Endodermal cell (in vitro differentiated cells): ENCODE measurements at regions not wholly inside any gene's neighbourhood (a gene's known extent, or its start where the extent isn't known, plus 50 kb on each side); places are given as distances from the start of the nearest gene placed in this dataset.
A peak's percentile ranks its signal among the peaks of the same experiment; 100 is the strongest.

Source experiments
- DNase-seq: peaks from one replicate; pipeline ENCODE4 v3.0.0-alpha.2; 2017
- H3K27ac ChIP-seq: 2 replicates; pipeline ENCODE4 v1.5.1; 2013; ENCODE audit warnings: mild to moderate bottlenecking, low read depth, low read length, moderate library complexity
- H3K27me3 ChIP-seq: 2 replicates; pipeline ENCODE4 v1.6.1; 2013; ENCODE audit warnings: mild to moderate bottlenecking, low read length, moderate library complexity; ENCODE audit not compliant: insufficient read depth, control insufficient read depth, poor library complexity, severe bottlenecking
- H3K36me3 ChIP-seq: 2 replicates; pipeline ENCODE4 v1.7.0; 2013; ENCODE audit warnings: mild to moderate bottlenecking, low read length, moderate library complexity; ENCODE audit not compliant: control insufficient read depth, insufficient read depth
- H3K4me1 ChIP-seq: one replicate; pipeline ENCODE4 v1.7.0; 2013; ENCODE audit warnings: low read length; ENCODE audit not compliant: control insufficient read depth, insufficient read depth
- H3K4me3 ChIP-seq: 2 replicates; pipeline ENCODE4 v1.5.1; 2013; ENCODE audit warnings: mild to moderate bottlenecking, low read length, moderate library complexity
- H3K9ac ChIP-seq: 2 replicates; pipeline ENCODE4 v1.6.1; 2013; ENCODE audit warnings: mild to moderate bottlenecking, low read length, moderate library complexity; ENCODE audit not compliant: poor library complexity, severe bottlenecking; ENCODE audit errors: extremely low read depth
- H3K9me3 ChIP-seq: 2 replicates; pipeline ENCODE4 v1.6.1; 2013; ENCODE audit warnings: mild to moderate bottlenecking, low read length, moderate library complexity; ENCODE audit not compliant: control insufficient read depth
- H3K27ac Mint-ChIP-seq: 2 replicates; pipeline ENCODE4 v1.8.0; 2020; ENCODE audit warnings: mixed read lengths
- H3K27me3 Mint-ChIP-seq: 2 replicates; pipeline ENCODE4 v1.8.0; 2021; ENCODE audit warnings: mild to moderate bottlenecking, mixed read lengths; ENCODE audit not compliant: insufficient read depth
- H3K36me3 Mint-ChIP-seq: 2 replicates; pipeline ENCODE4 v1.8.0; 2020; ENCODE audit warnings: low read depth, mixed read lengths
- H3K4me1 Mint-ChIP-seq: 2 replicates; pipeline ENCODE4 v1.8.0; 2020; ENCODE audit warnings: mixed read lengths
- H3K4me3 Mint-ChIP-seq: 2 replicates; pipeline ENCODE4 v1.8.0; 2020; ENCODE audit warnings: mild to moderate bottlenecking, moderate library complexity, mixed read lengths
- H3K9me3 Mint-ChIP-seq: 2 replicates; pipeline ENCODE4 v1.8.0; 2020; ENCODE audit warnings: mild to moderate bottlenecking, mixed read lengths
- WGBS, 2 experiments: methylation state at CpG; one replicate each; pipeline versions ENCODE4 v1.1.5 to v1.1.7; 2013; ENCODE audit warnings: missing lambda C conversion rate in 2 of 2, mixed read lengths in 1 of 2; ENCODE audit not compliant: insufficient coverage in 1 of 2, insufficient read length in 1 of 2; 5-methylcytosine and 5-hydroxymethylcytosine counted together
- TF ChIP-seq, protein P1 (sequence below): fragments of 200-600 bp; sonication (generic); conservative IDR thresholded peaks from 2 replicates; pipeline ENCODE4 v1.5.0; 2021; ENCODE audit warnings: antibody characterized with exemption, mild to moderate bottlenecking

DNA sequence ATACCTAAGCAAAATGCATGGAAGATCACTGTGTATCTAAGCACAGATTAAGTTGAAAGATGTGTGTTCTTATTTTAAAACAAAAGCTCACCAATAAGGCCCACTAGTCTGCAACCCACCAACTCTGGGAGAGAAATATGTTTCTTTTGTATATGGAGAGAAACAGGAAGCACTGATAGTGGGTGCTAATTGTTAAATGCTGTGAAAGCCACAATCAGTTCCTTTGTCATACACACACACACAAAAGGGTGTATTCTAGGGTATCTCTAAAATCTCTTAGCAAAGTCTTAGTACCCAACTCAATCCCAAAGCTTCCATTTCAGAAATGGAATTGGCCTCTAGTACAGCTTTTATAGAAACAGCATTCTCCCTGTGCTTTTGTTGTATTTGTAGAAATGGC, 272.7 kb upstream of the FLRT2 start:
- H3K9ac ChIP-seq: no peak overlapping the region
- peaks cover 15% of the 10 kb centered on the region for H3K4me1 Mint-ChIP-seq
- H3K4me3 Mint-ChIP-seq: no peak overlapping the region
- H3K4me1 ChIP-seq: peaks cover 6% of the 10 kb centered on the region
- DNase-seq: no peak
- no peaks in the 10 kb centered on the region for H3K36me3 Mint-ChIP-seq
- no peak overlapping the region for H3K27ac ChIP-seq
- TF ChIP-seq, protein P1, sequence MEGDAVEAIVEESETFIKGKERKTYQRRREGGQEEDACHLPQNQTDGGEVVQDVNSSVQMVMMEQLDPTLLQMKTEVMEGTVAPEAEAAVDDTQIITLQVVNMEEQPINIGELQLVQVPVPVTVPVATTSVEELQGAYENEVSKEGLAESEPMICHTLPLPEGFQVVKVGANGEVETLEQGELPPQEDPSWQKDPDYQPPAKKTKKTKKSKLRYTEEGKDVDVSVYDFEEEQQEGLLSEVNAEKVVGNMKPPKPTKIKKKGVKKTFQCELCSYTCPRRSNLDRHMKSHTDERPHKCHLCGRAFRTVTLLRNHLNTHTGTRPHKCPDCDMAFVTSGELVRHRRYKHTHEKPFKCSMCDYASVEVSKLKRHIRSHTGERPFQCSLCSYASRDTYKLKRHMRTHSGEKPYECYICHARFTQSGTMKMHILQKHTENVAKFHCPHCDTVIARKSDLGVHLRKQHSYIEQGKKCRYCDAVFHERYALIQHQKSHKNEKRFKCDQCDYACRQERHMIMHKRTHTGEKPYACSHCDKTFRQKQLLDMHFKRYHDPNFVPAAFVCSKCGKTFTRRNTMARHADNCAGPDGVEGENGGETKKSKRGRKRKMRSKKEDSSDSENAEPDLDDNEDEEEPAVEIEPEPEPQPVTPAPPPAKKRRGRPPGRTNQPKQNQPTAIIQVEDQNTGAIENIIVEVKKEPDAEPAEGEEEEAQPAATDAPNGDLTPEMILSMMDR: no peak
- no peaks in the 10 kb centered on the region for H3K27me3 Mint-ChIP-seq
- H3K9me3 Mint-ChIP-seq: no peaks in the 10 kb centered on the region
- H3K4me3 ChIP-seq: no peak overlapping the region
- no peaks in the 10 kb centered on the region for H3K36me3 ChIP-seq
- peak overlapping the region; percentile 44 for H3K27ac Mint-ChIP-seq
- H3K27me3 ChIP-seq: no peaks in the 10 kb centered on the region
- no peaks in the 10 kb centered on the region for H3K9me3 ChIP-seq

DNA sequence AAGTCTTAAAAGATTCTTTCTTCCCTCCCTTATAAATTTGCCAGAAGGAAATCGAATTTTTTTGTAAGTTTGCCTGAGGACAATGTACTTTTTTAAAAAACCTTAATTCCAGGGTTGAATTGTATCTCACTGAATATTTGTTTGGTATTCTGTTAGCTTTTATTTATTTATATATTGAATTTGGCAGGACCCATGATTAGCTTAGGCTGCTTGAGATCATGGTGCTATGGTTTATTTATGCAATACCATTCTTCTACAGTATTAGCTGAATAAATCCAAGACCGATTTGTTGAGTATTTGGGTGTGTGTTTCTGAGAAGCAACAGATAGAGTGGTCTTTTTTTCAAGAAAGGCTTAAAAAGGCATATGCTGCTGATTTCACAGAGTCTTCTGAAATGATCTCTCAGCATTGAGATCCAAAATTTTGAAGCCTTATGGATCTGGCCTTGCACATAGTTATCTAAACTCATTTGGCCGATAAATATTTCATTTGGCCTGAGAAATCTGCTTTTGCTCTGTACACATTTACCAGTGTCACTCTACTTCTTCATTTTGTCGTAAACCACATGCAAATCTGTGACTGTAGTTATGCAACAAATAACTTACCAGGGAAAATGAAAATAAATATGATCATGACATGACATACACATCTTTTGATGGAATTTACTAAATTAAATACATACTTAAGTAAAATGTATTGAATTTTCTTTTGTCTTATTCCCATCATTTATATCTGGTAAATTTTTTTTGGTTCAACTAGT, 265.8 kb upstream of the FLRT2 start:
- no peak overlapping the region for H3K4me3 ChIP-seq
- TF ChIP-seq, protein P1: no peak
- H3K9ac ChIP-seq: no peak overlapping the region
- Mint-ChIP-seq H3K4me3 (no peak overlapping the region), H3K36me3 (no peaks in the 10 kb centered on the region), H3K27me3 (no peaks in the 10 kb centered on the region), H3K27ac (no peak overlapping the region), H3K9me3 (peaks cover 3% of the 10 kb centered on the region), H3K4me1 (no peaks in the 10 kb centered on the region)
- H3K36me3 ChIP-seq: no peaks in the 10 kb centered on the region
- H3K27me3 ChIP-seq: no peaks in the 10 kb centered on the region
- H3K27ac ChIP-seq: no peak overlapping the region
- no peak for DNase-seq
- H3K4me1 ChIP-seq: no peaks in the 10 kb centered on the region
- 94% methylated on average over 2 to 4 of the region's 4 CpGs for WGBS, 2 experiments
- H3K9me3 ChIP-seq: no peaks in the 10 kb centered on the region

DNA sequence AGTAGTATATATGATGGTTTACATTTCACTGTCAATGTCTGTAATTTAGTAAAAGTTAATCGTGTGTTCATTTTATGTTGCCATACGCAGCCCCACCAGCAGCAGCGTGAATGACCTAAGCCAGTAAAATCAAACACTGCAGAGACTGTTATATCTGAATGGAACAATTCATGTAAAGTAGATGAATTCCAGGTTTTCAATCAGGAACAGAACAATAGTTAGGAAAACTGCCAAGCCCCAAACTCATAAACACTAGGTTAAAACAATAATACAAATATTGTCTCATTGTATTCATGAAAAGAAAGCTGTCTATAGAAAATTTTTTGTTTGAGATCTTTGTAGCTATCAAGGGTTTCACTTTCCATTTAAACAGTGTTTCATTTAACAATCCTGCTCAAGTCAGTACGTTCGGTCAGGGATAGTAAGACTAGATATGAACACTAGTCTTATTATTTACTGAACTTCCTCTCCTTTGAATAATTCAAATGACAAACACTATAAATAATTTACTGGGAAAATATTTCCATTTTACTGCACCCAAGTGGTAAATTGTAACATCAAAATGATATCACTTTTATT, 256.8 kb upstream of the FLRT2 start:
- H3K9me3 ChIP-seq: no peaks in the 10 kb centered on the region
- no peaks in the 10 kb centered on the region for H3K4me1 ChIP-seq
- H3K9me3 Mint-ChIP-seq: no peaks in the 10 kb centered on the region
- H3K4me3 ChIP-seq: no peak overlapping the region
- no peaks in the 10 kb centered on the region for H3K27me3 Mint-ChIP-seq
- no peaks in the 10 kb centered on the region for H3K36me3 ChIP-seq
- DNase-seq: no peak
- no peaks in the 10 kb centered on the region for H3K4me1 Mint-ChIP-seq
- no peak overlapping the region for H3K9ac ChIP-seq
- TF ChIP-seq, protein P1: no peak
- 83% methylated on average over 5 of the region's 5 CpGs; no CpG with 5 or more reads in 1 of the 2 experiments for WGBS, 2 experiments
- no peak overlapping the region for H3K27ac Mint-ChIP-seq
- H3K27me3 ChIP-seq: no peaks in the 10 kb centered on the region
- H3K27ac ChIP-seq: no peak overlapping the region
- H3K4me3 Mint-ChIP-seq: no peak overlapping the region
- H3K36me3 Mint-ChIP-seq: no peaks in the 10 kb centered on the region
